Occipital lobe (tissue), 1 donor: ENCODE measurements at regions not wholly inside any gene's neighbourhood (a gene's known extent, or its start where the extent isn't known, plus 50 kb on each side); places are given as distances from the start of the nearest gene placed in this dataset.
"Not testable (repeated sequence)": the region's sequence is repeated elsewhere in the genome, so short reads cannot be mapped to it uniquely, and the experiment has no call there.

Experiments
- DNase-seq: peaks from one replicate; lab custom pipeline; 2025; lab: John Stamatoyannopoulos, UW

GRCh38 chr21:25487046-25487594, 120.2 kb downstream of the MRPL39 start:
- DNase-seq, result no peak

DNA sequence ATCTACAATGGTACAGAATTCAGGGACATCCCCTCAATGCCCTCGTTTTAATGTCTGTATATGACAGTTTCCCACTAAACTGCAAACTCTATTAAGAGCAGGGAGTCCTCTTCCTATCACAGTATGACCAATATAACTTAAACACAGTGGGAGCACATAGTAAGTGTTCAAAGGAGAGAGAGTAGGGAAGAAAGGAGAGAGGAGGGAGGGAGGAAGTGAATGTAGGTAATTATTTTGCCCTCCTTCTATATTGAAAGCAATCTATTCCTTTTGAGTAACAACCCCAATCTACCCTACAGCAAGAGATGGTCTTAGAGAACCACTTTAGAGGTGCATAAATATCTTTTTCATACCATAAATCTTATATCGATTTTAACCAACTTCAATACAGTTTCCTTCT, 121.4 kb downstream of the MRPL39 start:
- no peak for DNase-seq

- DNase-seq, result no peak
These were observed 139.4 kb downstream of the MRPL39 start for GRCh38 chr21:25467896-25468295.

DNA sequence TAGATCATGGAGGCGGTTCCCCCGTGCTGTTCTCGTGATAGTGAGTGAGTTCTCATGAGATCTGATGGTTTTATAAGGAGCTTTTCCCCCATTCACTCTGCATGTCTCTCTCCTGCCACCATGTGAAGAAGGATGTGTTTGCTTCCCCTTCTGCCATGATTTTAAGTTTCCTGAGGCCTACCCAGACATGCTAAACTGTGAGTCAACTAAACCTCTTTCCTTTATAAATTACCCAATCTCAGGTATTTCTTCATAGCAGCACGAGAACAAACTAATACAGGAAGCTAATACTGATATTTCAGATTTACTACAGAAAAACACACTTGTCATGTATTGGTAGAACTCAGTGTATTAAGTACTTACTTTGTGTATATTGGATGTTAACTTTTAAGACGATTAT, 140.2 kb downstream of the MRPL39 start:
- not testable (repeated sequence) for DNase-seq

DNA sequence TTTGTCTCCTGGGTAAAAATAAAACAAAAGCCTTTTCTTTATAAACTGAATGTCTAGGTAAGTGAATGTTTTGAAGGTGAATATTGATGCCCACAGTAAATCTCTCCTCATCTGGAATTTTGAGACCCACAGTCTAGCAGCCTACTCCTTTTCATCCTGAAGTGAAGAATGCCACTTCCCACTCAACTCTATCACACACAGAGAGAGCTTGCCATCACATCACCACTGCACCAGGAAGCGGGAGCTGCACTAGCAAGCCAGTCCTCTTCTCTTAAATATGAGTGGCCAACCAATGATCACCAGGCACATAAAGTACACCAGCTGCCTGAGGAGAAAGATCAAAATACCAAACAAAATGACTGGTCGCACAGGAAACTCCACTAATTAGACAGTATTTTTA, 140.8 kb downstream of the MRPL39 start:
- DNase-seq, result no peak

- DNase-seq, result no peak
These were observed 142.0 kb downstream of the MRPL39 start for GRCh38 chr21:25465263-25465662.

GRCh38 chr21:25464275-25464674, 143.0 kb downstream of the MRPL39 start:
- DNase-seq, result no peak

- DNase-seq, result no peak
These were observed 144.7 kb downstream of the MRPL39 start for GRCh38 chr21:25462517-25462971.

- no peak for DNase-seq
These were observed 145.6 kb downstream of the MRPL39 start for GRCh38 chr21:25461725-25462124.

DNA sequence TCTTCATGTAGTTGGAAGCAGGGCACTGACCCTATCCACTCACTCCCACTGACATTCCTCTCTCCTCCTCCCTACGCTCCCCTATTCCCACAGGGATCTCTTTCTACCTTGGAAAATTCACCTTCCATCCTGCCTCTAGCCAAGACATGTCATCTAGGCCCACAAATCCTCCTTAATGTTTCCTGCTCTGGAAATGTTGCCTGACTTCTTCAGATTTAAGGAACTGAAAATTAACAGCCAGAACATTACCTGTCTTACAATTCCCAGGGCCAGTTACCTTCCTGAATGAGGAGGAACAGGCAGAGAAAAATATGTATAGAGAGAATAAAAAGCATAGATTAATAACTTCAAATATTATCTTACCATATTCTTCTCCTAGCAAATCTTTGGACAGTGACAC, 147.3 kb downstream of the MRPL39 start:
- no peak for DNase-seq

DNA sequence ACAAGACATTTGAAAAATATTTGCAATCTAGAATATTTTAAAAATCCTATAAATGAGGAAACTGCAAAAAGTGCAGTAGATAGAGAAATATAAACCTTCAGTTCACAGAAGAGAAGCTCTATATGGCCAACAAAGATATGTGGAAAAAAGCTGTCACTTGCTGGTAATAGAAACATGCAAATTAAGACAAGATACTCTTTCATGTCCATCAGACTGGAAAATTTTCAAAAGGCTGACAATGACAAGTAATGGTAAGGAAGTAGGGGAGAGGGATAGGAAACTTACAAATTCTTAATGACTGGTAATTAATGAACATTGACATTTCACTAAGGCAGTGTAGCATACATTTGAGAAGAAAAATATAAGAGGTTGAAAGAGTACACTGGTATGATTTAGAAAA, 147.9 kb downstream of the MRPL39 start:
- DNase-seq, result no peak

- DNase-seq, result no peak
These were observed 148.8 kb downstream of the MRPL39 start for GRCh38 chr21:25458484-25458883.

- no peak for DNase-seq
These were observed 149.3 kb downstream of the MRPL39 start for GRCh38 chr21:25457946-25458345.

DNA sequence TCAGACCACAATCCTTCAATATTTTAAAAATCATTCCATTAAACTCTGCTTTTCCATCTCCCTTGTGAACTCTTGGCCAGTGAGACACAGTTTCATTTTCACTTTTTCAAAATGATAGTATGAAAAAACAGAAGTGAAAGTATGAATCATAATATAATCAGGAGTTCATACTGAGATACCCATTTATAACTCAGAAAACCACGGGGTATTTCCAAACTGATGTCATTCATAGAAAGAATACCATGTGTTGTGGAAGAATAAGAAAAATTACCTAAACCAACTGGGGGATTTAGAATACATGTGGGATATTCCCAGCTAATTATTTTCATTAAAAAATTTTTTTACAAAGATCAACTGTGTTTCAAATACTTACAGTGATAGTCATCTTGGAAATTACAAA, 149.9 kb downstream of the MRPL39 start:
- DNase-seq, result no peak

DNA sequence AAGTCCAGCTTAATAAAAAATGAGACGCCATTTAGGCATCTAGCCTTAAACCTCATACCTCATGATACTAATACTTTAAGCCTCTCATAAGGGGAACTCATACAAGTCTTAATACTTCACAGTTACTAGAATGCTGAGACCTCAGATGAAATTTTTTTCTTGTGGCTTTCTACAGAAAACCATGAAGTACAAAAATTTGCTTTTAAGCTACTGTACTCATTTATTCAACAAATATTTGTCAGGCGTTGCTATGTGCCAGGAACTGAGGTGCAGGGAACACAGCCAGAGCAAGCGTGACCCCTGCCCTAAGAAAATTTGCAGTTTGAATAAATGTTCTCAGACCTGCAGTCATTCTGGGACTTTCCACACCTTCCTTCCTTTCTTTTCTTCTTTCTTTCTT, 150.6 kb downstream of the MRPL39 start:
- no peak for DNase-seq

- no peak for DNase-seq
These were observed 153.8 kb downstream of the MRPL39 start for GRCh38 chr21:25453524-25453923.

- no peak for DNase-seq
These were observed 157.3 kb downstream of the MRPL39 start for GRCh38 chr21:25449950-25450349.

DNA sequence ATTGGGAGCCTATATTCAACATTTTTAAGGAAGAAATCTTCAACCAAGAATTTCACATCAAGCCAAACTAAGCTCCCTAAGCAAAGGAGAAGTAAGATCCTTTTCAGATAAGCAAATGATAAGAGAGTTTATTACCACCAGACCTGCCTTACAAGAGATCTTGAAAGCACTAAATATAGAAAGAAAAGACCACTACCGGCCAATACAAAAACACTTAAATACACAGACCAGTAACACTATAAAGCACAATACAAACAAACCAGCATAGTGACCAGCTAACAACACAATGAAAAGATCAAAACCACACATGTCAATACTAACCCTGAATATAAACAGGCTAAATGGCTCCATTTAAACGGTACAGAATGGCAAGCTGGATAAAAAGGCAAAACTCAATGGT, 165.4 kb downstream of the MRPL39 start:
- no peak for DNase-seq

DNA sequence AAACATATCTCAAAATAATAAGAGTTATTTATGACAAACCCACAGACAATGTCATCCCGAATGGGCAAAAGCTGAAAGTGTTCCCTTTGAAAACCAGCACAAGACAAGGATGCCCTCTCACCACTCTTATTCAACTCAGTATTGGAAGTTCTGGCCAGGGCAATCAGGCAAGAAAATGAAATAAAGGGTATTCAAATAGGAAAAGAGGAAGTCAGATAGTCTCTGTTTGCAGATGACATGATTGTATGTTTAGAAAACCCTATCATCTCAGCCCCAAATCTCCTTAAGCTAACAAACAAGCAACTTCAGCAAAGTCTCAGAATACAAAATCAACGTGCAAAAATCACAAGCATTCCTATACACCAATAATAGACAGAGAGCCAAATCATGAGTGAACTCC, 169.8 kb downstream of the MRPL39 start:
- DNase-seq, result not testable (repeated sequence)

DNA sequence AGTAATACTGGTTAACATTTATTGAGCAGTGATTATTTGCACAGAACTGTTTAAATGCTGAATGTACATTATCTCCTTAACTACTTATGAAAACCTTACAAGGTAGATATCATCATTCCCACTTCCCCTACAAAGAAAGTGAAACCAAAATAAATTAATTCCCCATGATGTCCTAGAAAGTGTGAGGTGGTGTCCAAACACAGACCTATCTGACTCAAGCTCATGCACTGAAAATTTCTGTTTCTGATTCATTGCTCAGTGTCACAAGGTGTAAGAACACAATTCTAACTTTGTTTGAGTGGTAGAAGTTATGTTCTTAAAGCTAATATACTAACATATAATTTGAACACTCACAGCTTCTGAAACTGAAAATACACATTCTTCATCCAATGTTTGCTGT, 178.7 kb downstream of the MRPL39 start:
- DNase-seq, result no peak

GRCh38 chr21:25427828-25428227, 179.5 kb downstream of the MRPL39 start:
- DNase-seq, result no peak

DNA sequence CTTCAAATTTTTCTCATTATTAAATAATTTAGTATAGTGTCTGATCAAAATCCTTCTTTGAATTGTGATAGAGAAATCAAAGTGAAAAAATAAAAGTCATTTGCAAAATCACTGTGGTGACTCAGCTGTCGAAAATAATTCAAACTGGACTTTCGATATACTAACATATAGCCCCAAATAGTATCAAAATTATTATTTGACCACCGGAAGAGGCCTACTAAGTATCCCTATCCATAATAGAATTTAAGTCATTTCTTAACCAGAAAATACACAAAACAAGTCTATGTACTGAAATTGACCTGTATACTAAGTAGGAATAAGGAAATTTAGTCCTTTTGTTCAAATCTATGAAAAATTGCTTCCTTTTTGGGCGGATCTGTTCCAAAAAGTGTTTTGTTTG, 180.7 kb downstream of the MRPL39 start:
- DNase-seq, result no peak

GRCh38 chr21:25425156-25425555, 182.1 kb downstream of the MRPL39 start:
- no peak for DNase-seq

GRCh38 chr21:25424634-25425033, 182.6 kb downstream of the MRPL39 start:
- no peak for DNase-seq
